ENCODE measurements at regions not wholly inside any gene's neighbourhood (a gene's known extent, or its start where the extent isn't known, plus 50 kb on each side); places are given as distances from the start of the nearest gene placed in this dataset.
"Not testable (repeated sequence)": the region's sequence is repeated elsewhere in the genome, so short reads cannot be mapped to it uniquely, and the experiment has no call there.

DNA sequence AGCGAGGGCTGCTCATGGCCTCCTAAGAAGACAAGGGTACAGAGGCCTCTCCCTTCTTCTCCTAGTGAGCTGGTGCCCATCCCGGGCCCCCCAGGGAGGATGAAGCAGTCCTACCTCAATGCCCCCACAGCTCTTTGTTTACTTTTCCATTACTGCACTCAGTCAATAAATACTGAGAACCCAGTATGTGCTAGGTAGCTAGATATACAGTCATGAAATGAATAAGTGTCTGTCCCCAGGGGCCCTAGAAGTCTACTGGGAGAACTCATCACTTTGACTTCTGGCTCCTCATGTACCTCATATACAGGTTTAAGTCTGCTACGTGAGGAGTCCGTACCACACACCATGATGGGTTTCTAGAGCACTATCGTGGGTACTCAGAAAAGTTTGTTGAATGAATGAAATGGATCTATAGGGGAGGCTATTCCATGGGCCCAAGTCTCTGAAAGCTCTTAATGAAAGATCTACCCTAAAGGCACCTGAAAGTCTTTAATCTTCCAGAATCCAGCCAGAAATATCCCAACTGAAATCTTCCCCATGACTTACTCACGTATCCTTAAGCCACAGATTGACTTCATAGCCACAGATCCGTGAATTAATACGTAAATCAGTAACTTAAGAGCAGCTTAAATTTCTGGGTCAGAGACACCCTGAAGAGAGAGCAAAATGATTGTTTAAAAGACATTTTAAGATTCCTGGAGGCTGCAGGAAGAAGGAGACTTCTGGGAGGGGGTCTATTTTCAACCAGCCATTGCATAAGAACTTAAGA lies 51.6 kb upstream of the POMP start:
- H3K4me1 ChIP-seq: peaks cover 22% of the 10 kb centered on the region
- no peaks in the 10 kb centered on the region for H3K36me3 ChIP-seq
- no peak overlapping the region for H3K4me3 ChIP-seq
- no peak overlapping the region for H3K4me2 ChIP-seq
- no peak overlapping the region for H3K9ac ChIP-seq
- TF ChIP-seq Cebpa-rat (IDR thresholded peaks at IDR 0.05): no peak
- no peaks in the 10 kb centered on the region for H3K9me3 ChIP-seq
- no peak overlapping the region for H3K27ac ChIP-seq
- H4K20me1 ChIP-seq: no peaks in the 10 kb centered on the region
- no peaks in the 10 kb centered on the region for H3K27me3 ChIP-seq

DNA sequence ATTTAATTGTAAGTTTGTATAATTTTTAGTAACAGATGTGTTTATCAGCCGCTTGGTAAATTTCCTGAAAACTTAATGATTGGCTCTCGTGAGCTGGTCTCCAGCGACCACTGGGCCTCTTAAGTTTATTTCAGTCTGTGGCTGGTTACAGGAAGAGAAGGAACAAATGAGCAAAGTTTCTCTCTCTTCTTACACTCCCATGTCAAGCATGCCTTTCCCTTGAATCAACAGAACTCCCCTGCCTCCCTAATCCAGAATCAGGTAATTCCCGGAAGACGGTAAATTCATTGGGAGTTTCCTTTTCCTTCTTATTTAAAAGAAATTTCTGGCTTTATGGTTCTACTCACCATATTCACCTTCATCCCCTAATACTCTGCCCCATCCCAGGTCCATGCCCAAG lies 52.5 kb upstream of the POMP start:
- no peaks in the 10 kb centered on the region for H4K20me1 ChIP-seq
- no peaks in the 10 kb centered on the region for H3K27me3 ChIP-seq
- H3K4me1 ChIP-seq: peaks cover 13% of the 10 kb centered on the region
- H3K9ac ChIP-seq: no peak overlapping the region
- H3K4me2 ChIP-seq: no peak overlapping the region
- no peak overlapping the region for H3K4me3 ChIP-seq
- H3K27ac ChIP-seq: no peak overlapping the region
- no peak for TF ChIP-seq Cebpa-rat (IDR thresholded peaks at IDR 0.05)
- no peaks in the 10 kb centered on the region for H3K9me3 ChIP-seq
- H3K36me3 ChIP-seq: no peaks in the 10 kb centered on the region

GRCh38 chr13:28605147-28605546 lies 53.8 kb upstream of the POMP start:
- not testable (repeated sequence) for H3K27ac ChIP-seq, H3K9me3 ChIP-seq, H3K36me3 ChIP-seq, H3K9ac ChIP-seq, H3K4me3 ChIP-seq, H3K4me1 ChIP-seq, H4K20me1 ChIP-seq, H3K27me3 ChIP-seq, H3K4me2 ChIP-seq

GRCh38 chr13:28603043-28603664 lies 55.8 kb upstream of the POMP start:
- TF ChIP-seq Cebpa-rat (IDR thresholded peaks at IDR 0.05): no peak
- no peaks in the 10 kb centered on the region; the same call in 1 of the 2 replicates for H3K9me3 ChIP-seq
- no peaks in the 10 kb centered on the region for H3K36me3 ChIP-seq
- H3K9ac ChIP-seq: no peak overlapping the region
- H3K4me1 ChIP-seq: peaks cover 7% of the 10 kb centered on the region; the same call in 1 of the 2 replicates
- H3K4me2 ChIP-seq: no peak overlapping the region
- no peaks in the 10 kb centered on the region for H4K20me1 ChIP-seq
- no peaks in the 10 kb centered on the region for H3K27me3 ChIP-seq
- H3K4me3 ChIP-seq: no peak overlapping the region
- no peak overlapping the region for H3K27ac ChIP-seq

- H3K4me2 ChIP-seq: no peak overlapping the region
- no peaks in the 10 kb centered on the region for H3K27me3 ChIP-seq
- no peaks in the 10 kb centered on the region for H3K36me3 ChIP-seq
- H3K27ac ChIP-seq: no peak overlapping the region
- H3K9ac ChIP-seq: no peak overlapping the region
- peaks cover 7% of the 10 kb centered on the region; the same call in 1 of the 2 replicates for H3K4me1 ChIP-seq
- TF ChIP-seq Cebpa-rat (IDR thresholded peaks at IDR 0.05): no peak
- no peaks in the 10 kb centered on the region; the same call in 1 of the 2 replicates for H3K9me3 ChIP-seq
- H4K20me1 ChIP-seq: no peaks in the 10 kb centered on the region
- H3K4me3 ChIP-seq: no peak overlapping the region
Observed at GRCh38 chr13:28602580-28602979, 56.4 kb upstream of the POMP start.

GRCh38 chr13:28601581-28601980 lies 57.3 kb upstream of the POMP start:
- H3K9me3 ChIP-seq: no peaks in the 10 kb centered on the region; the same call in 1 of the 2 replicates
- TF ChIP-seq Cebpa-rat (IDR thresholded peaks at IDR 0.05): no peak
- no peaks in the 10 kb centered on the region for H3K36me3 ChIP-seq
- H3K9ac ChIP-seq: no peak overlapping the region
- no peak overlapping the region for H3K4me2 ChIP-seq
- H3K27ac ChIP-seq: no peak overlapping the region
- H3K4me1 ChIP-seq: peaks cover 6% of the 10 kb centered on the region; the same call in 1 of the 2 replicates
- H4K20me1 ChIP-seq: no peaks in the 10 kb centered on the region
- no peaks in the 10 kb centered on the region for H3K27me3 ChIP-seq
- no peak overlapping the region for H3K4me3 ChIP-seq

DNA sequence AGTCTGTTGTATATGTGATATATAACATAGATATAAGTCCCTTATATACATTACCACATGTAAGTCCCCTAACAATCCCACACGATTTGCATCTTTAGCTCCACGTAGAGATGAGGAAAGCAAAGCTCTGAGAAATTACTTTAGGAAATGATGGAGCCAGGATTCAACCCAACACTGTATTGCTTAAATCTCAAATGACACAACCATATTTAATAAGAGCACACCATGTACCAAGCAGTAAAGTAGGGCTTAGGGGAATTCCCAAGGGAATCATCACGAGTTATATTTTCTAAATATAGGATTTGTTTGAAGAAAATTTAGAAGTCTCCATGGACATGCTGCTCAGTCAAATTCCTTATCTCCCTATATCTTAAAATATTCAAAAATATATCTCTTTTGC lies 61.3 kb upstream of the POMP start:
- Histone ChIP-seq H3K36me3 (no peaks in the 10 kb centered on the region), H3K4me1 (peaks cover 5% of the 10 kb centered on the region), H3K9ac (no peak overlapping the region), H3K27me3 (no peaks in the 10 kb centered on the region), H3K4me2 (no peak overlapping the region), H3K4me3 (no peak overlapping the region), H3K27ac (no peak overlapping the region), H3K9me3 (no peaks in the 10 kb centered on the region; the same call in 1 of the 2 replicates), H4K20me1 (no peaks in the 10 kb centered on the region)
- no peak for TF ChIP-seq Cebpa-rat (IDR thresholded peaks at IDR 0.05)

DNA sequence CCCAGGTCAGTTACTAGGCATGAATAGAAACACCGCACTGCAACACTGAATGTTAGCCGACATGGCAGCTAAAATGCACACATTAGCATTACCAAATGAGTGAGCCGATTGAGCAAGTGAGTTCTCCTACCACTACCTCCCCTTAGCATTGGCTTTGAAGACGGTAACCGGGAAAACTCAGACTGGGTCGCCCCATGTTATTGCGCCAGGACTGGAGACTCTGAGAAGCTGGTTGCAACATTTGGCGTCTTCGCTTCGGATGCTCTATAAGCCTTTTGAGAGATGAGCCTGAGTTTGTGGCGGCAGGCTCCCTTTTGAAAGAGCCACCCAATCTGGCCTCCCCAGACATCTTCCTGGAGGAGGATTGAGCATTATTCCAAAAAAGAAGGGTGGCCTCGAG lies 68.5 kb upstream of the POMP start:
- H3K4me3 ChIP-seq: no peak overlapping the region
- H3K27ac ChIP-seq: no peak overlapping the region
- TF ChIP-seq Cebpa-rat (IDR thresholded peaks at IDR 0.05): no peak
- no peaks in the 10 kb centered on the region for H3K36me3 ChIP-seq
- H3K27me3 ChIP-seq: no peaks in the 10 kb centered on the region
- H3K4me2 ChIP-seq: no peak overlapping the region
- no peak overlapping the region for H3K9ac ChIP-seq
- no peaks in the 10 kb centered on the region for H4K20me1 ChIP-seq
- H3K9me3 ChIP-seq: no peaks in the 10 kb centered on the region
- H3K4me1 ChIP-seq: peaks cover 9% of the 10 kb centered on the region

GRCh38 chr13:28588296-28588695 lies 70.6 kb upstream of the POMP start:
- Histone ChIP-seq H3K27me3 (no peaks in the 10 kb centered on the region), H3K9me3 (no peaks in the 10 kb centered on the region), H4K20me1 (no peaks in the 10 kb centered on the region), H3K4me1 (peaks cover 15% of the 10 kb centered on the region), H3K27ac (no peak overlapping the region), H3K4me3 (no peak overlapping the region), H3K4me2 (no peak overlapping the region), H3K36me3 (no peaks in the 10 kb centered on the region), H3K9ac (no peak overlapping the region)
- no peak for TF ChIP-seq Cebpa-rat (IDR thresholded peaks at IDR 0.05)

GRCh38 chr13:28587174-28587540 lies 71.8 kb upstream of the POMP start:
- Histone ChIP-seq H3K27me3 (no peaks in the 10 kb centered on the region), H4K20me1 (no peaks in the 10 kb centered on the region), H3K4me3 (no peak overlapping the region), H3K9ac (no peak overlapping the region), H3K36me3 (no peaks in the 10 kb centered on the region), H3K4me2 (no peak overlapping the region), H3K27ac (no peak overlapping the region), H3K9me3 (no peaks in the 10 kb centered on the region), H3K4me1 (peaks cover 22% of the 10 kb centered on the region)
- no peak for TF ChIP-seq Cebpa-rat (IDR thresholded peaks at IDR 0.05)
